ENCODE measurements at regions not wholly inside any gene's neighbourhood (a gene's known extent, or its start where the extent isn't known, plus 50 kb on each side); places are given as distances from the start of the nearest gene placed in this dataset.

- H3K9me3 Mint-ChIP-seq, result no peaks in the 10 kb centered on the region
- no peak overlapping the region for H4K5ac ChIP-seq (ENCODE audit: insufficient read length, low read depth, low read length)
- no peaks in the 10 kb centered on the region for H3K79me2 ChIP-seq (ENCODE audit: insufficient read depth, low read length)
- no peaks in the 10 kb centered on the region for H3K79me1 ChIP-seq (ENCODE audit: insufficient read depth, low read depth, low read length, poor library complexity, severe bottlenecking)
- no peak overlapping the region for H3K14ac ChIP-seq (ENCODE audit: insufficient read depth, low read length)
- no peaks in the 10 kb centered on the region for H3K9me3 ChIP-seq (ENCODE audit: control insufficient read depth, low read depth, low read length)
- H3K36me3 Mint-ChIP-seq (ENCODE audit: insufficient read depth in 1 of 3, low read depth in 3 of 3), result no peaks in the 10 kb centered on the region
- H4K8ac ChIP-seq (replicated peaks; ENCODE audit: insufficient read length, low read depth, low read length), result no peak overlapping the region
- H3K9ac ChIP-seq (ENCODE audit: extremely low read depth, insufficient read length, low read length), result no peak overlapping the region
- no peaks in the 10 kb centered on the region for H3K4me1 ChIP-seq (ENCODE audit: insufficient read depth, low read length)
- peak overlapping the region; percentile 60 for H2BK20ac ChIP-seq (ENCODE audit: low read depth, low read length, poor library complexity, severe bottlenecking)
- H4K20me1 ChIP-seq (ENCODE audit: control insufficient read depth, insufficient read depth, insufficient read length), result no peaks in the 10 kb centered on the region
- no peak overlapping the region for H2AK5ac ChIP-seq (ENCODE audit: insufficient read length, low read length)
- no peak overlapping the region for H3K4me2 ChIP-seq (ENCODE audit: insufficient read depth, insufficient read length, low read length)
- no peak for DNase-seq
- H3K23me2 ChIP-seq (ENCODE audit: insufficient read length, low read depth, low read length, poor library complexity, severe bottlenecking), result no peaks in the 10 kb centered on the region
- no peak overlapping the region for H2AFZ ChIP-seq (ENCODE audit: low read length)
- WGBS (ENCODE audit: extremely low coverage, insufficient read length, low lambda C conversion rate), result no CpG with 5 or more reads among the region's 5 CpGs
- H3K56ac ChIP-seq (ENCODE audit: insufficient read length, low read depth, low read length), result no peak overlapping the region
- H3T11ph ChIP-seq (ENCODE audit: low read length), result no peak overlapping the region
- no peak overlapping the region for H3K27ac Mint-ChIP-seq
- no peak overlapping the region for H2BK5ac ChIP-seq (ENCODE audit: insufficient read length, low read length)
- peaks cover 1% of the 10 kb centered on the region; the same call in 1 of the 2 replicates for H3K27me3 Mint-ChIP-seq (ENCODE audit: low read depth)
- no peak overlapping the region for H2BK15ac ChIP-seq (ENCODE audit: low read depth, low read length)
- H3K18ac ChIP-seq (ENCODE audit: insufficient read length, low read depth, low read length), result no peak overlapping the region
- no peak overlapping the region for H3K4me3 Mint-ChIP-seq
- peaks cover 0 to 7% of the 10 kb centered on the region in 2 experiments; a peak in 3 of 4 replicates for H3K4me1 Mint-ChIP-seq
- no peak overlapping the region for H4K91ac ChIP-seq (ENCODE audit: insufficient read length, low read depth, low read length)
- TF ChIP-seq CTCF (conservative IDR thresholded peaks at IDR 0.05), result no peak
- H3K27ac ChIP-seq (ENCODE audit: insufficient read length, low read depth, low read length), result no peak overlapping the region
- H3K4ac ChIP-seq (ENCODE audit: low read depth, low read length), result no peak overlapping the region
- H3K23ac ChIP-seq (ENCODE audit: insufficient read length, low read depth, low read length), result no peak overlapping the region
- H2BK120ac ChIP-seq (ENCODE audit: low read depth, low read length, poor library complexity, severe bottlenecking), result no peak overlapping the region
- H2BK12ac ChIP-seq (ENCODE audit: insufficient read length, low read depth, low read length), result no peak overlapping the region
- no peaks in the 10 kb centered on the region for H3K27me3 ChIP-seq (ENCODE audit: insufficient read depth, low read length)
These were observed 166.0 kb downstream of the TMEM182 start for GRCh38 chr2:102927854-102928267.

All from H9 (cell line).